WTC11 (cell line): ENCODE measurements at regions not wholly inside any gene's neighbourhood (a gene's known extent, or its start where the extent isn't known, plus 50 kb on each side); places are given as distances from the start of the nearest gene placed in this dataset.

Experiments
- RELA ChIP-seq: sonication (generic); formaldehyde crosslinking; IDR thresholded peaks from 2 replicates; pipeline ENCODE4 v1.8.1; 2022; ENCODE audit warnings: missing genetic modification reagents, mild to moderate bottlenecking, borderline replicate concordance
- TF ChIP-seq, protein P1 (sequence below): sonication (generic); formaldehyde crosslinking; IDR thresholded peaks from 2 replicates; pipeline ENCODE4 v1.8.0; 2023; ENCODE audit warnings: missing genetic modification reagents
- TF ChIP-seq, protein P2 (sequence below): fragments of 200-600 bp; IDR thresholded peaks from 2 replicates; pipeline ENCODE4 v1.8.0; 2022; ENCODE audit warnings: antibody characterized with exemption
- TF ChIP-seq, protein P3 (sequence below): sonication (generic); formaldehyde crosslinking; conservative IDR thresholded peaks from 2 replicates; pipeline ENCODE4 v1.8.1; 2022; ENCODE audit warnings: mild to moderate bottlenecking, missing genetic modification reagents
- TF ChIP-seq, protein P4 (sequence below): sonication (generic); formaldehyde crosslinking; IDR thresholded peaks from 2 replicates; pipeline ENCODE4 v1.8.1; 2023; ENCODE audit warnings: mild to moderate bottlenecking, missing genetic modification reagents, moderate library complexity

DNA sequence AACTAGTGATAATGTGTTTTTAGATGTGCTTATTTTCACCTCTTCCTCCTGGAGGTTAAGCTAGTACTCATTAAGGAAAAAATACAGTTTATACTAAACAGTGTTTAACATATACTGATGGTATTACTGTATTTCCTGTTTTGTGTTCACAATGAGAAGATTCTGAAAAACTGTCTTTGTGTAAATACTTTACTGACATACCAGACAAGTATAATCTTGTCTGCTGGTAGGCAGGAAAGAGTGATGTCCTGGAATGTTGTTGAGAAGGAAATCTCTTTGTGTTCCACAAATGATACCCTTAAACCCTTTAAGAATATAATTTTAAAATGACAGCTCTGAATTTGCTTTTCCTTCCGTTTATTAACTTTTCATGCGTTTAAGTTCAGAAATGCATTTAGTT is 205.5 kb upstream of the NUDT6 start:
- TF ChIP-seq, protein P1, sequence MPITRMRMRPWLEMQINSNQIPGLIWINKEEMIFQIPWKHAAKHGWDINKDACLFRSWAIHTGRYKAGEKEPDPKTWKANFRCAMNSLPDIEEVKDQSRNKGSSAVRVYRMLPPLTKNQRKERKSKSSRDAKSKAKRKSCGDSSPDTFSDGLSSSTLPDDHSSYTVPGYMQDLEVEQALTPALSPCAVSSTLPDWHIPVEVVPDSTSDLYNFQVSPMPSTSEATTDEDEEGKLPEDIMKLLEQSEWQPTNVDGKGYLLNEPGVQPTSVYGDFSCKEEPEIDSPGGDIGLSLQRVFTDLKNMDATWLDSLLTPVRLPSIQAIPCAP (CRISPR knock-in tag) = no peak
- TF ChIP-seq, protein P2, sequence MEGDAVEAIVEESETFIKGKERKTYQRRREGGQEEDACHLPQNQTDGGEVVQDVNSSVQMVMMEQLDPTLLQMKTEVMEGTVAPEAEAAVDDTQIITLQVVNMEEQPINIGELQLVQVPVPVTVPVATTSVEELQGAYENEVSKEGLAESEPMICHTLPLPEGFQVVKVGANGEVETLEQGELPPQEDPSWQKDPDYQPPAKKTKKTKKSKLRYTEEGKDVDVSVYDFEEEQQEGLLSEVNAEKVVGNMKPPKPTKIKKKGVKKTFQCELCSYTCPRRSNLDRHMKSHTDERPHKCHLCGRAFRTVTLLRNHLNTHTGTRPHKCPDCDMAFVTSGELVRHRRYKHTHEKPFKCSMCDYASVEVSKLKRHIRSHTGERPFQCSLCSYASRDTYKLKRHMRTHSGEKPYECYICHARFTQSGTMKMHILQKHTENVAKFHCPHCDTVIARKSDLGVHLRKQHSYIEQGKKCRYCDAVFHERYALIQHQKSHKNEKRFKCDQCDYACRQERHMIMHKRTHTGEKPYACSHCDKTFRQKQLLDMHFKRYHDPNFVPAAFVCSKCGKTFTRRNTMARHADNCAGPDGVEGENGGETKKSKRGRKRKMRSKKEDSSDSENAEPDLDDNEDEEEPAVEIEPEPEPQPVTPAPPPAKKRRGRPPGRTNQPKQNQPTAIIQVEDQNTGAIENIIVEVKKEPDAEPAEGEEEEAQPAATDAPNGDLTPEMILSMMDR = no peak
- TF ChIP-seq, protein P3, sequence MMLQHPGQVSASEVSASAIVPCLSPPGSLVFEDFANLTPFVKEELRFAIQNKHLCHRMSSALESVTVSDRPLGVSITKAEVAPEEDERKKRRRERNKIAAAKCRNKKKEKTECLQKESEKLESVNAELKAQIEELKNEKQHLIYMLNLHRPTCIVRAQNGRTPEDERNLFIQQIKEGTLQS (CRISPR knock-in tag) = no peak
- no peak for TF ChIP-seq RELA (CRISPR knock-in tag)
- TF ChIP-seq, protein P4, sequence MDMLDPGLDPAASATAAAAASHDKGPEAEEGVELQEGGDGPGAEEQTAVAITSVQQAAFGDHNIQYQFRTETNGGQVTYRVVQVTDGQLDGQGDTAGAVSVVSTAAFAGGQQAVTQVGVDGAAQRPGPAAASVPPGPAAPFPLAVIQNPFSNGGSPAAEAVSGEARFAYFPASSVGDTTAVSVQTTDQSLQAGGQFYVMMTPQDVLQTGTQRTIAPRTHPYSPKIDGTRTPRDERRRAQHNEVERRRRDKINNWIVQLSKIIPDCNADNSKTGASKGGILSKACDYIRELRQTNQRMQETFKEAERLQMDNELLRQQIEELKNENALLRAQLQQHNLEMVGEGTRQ (CRISPR knock-in tag) = no peak
